Right hindlimb (tissue), 1 donor: ENCODE measurements at regions not wholly inside any gene's neighbourhood (a gene's known extent, or its start where the extent isn't known, plus 50 kb on each side); places are given as distances from the start of the nearest gene placed in this dataset.
"Not testable (repeated sequence)": the region's sequence is repeated elsewhere in the genome, so short reads cannot be mapped to it uniquely, and the experiment has no call there.

Experiments
- DNase-seq: peaks from one replicate; pipeline ENCODE4 v3.0.0-alpha.2; 2018

- no peak for DNase-seq
These were observed 113.8 kb upstream of the LRPAP1 start for GRCh38 chr4:3645711-3646679.

GRCh38 chr4:3644849-3645627 lies 112.8 kb upstream of the LRPAP1 start:
- no peak for DNase-seq

DNA sequence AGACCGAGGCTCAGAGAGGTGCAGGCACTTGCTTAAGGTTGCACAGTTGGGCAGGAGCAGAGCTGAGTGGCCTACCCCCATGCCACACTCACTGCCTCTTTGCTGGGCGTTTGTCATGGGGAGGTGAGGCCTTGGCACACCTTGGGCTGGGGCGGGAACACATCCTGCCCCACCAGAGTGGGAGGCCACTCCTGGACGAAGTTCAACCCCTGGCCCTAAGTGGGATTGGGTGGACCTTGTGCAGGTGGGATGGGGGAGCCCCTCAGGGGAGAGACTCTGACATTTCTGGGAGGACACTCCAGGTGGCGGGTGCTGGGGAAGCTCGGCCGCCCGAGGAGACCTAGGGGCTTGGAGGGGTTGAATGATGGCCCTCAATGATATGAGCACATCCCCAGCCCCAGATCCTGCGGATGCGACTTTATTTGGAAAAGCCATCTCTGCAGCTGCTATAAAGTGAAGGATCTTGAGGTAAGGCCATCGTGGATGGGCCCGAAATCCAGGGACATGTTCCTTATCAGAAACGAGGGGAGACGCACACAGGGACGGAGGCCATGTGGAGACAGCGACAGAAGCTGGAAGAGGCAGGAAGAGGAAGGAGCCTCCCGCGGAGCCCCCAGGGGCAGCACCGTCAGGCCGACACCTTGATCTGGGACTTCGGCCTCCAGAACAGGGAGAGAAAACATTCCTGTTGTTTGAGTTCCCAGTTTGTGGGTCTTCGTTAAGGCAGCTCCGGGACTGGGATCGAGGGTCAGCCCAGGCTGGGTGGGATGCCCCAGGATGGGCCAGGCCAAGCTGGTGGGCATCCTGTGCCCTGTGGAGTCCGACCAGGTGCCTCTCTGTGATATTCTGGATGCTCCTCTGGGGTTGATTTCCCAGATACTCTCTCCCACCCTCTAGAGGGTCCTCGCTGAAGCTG lies 111.6 kb upstream of the LRPAP1 start:
- DNase-seq, result no peak

- no peak for DNase-seq
These were observed 110.7 kb upstream of the LRPAP1 start for GRCh38 chr4:3642806-3643517.

DNA sequence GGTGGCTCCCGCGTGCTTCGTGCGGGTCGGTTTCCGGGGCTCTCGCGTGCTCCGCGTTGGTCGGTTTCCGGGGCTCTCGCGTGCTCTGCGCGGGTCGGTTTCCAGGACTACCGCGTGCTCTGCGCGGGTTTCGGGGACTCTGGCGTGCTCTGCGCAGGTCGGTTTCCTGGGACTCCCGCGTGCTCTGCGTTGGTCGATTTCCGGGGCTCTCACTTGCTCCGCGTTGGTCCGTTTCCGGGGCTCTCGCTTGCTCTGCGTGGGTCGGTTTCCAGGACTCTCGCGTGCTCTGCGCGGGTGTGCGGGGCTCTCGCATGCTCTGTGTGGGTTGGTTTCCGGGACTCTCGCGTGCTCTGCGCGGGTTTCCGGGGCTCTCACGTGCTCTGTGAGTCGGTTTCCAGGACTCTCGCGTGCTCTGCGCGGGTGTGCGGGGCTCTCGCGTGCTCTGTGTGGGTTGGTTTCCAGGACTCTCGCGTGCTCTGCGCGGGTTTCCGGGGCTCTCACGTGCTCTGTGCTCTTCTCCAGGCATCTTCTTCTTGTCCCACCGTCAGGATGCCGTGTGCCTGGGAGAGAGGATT lies 109.9 kb upstream of the LRPAP1 start:
- no peak for DNase-seq

- DNase-seq, result no peak
These were observed 109.3 kb upstream of the LRPAP1 start for GRCh38 chr4:3641501-3641900.

DNA sequence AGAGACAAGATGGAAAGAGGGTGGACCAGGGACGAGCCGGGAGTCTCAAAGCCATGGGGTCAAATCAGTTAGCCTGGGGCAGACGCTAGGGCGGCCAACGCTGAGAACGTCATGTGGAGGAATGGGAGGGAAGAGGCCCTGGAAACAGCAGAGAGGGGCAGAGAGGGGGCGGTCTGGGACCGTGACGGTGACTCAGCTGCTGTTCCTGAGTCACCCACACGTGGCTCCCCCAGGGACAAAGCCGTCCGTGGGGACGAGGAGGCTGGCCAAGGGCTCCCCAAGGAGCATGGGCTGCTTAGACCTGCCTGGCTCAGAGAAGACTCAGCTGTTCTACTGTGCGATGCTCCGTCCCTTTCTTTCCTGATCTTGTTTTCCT lies 108.4 kb upstream of the LRPAP1 start:
- DNase-seq, result no peak

GRCh38 chr4:3639613-3640586 lies 107.7 kb upstream of the LRPAP1 start:
- DNase-seq, result no peak

GRCh38 chr4:3638080-3638795 lies 106.0 kb upstream of the LRPAP1 start:
- no peak for DNase-seq

- peak; percentile 74 for DNase-seq
These were observed 105.2 kb upstream of the LRPAP1 start for GRCh38 chr4:3637326-3638016.

- DNase-seq, result no peak
These were observed 104.6 kb upstream of the LRPAP1 start for GRCh38 chr4:3636646-3637320.

DNA sequence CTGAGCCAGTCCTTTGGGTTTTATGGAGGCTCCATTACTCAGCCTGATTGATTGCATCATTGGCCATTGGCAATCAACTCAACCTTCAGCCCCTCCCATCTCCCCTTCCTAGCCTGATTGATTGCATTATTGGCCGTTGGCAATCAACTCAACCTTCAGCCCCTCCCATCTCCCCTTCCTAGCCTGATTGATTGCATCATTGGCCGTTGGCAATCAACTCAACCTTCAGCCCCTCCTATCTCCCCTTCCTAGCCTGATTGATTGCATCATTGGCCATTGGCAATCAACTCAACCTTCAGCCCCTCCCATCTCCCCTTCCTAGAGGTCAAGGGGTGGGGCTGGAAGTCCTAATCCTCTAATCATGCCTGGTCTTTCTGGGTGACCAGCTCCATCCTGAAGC lies 103.8 kb upstream of the LRPAP1 start:
- DNase-seq, result not testable (repeated sequence)

- DNase-seq, result no peak
These were observed 102.9 kb upstream of the LRPAP1 start for GRCh38 chr4:3634894-3635820.

DNA sequence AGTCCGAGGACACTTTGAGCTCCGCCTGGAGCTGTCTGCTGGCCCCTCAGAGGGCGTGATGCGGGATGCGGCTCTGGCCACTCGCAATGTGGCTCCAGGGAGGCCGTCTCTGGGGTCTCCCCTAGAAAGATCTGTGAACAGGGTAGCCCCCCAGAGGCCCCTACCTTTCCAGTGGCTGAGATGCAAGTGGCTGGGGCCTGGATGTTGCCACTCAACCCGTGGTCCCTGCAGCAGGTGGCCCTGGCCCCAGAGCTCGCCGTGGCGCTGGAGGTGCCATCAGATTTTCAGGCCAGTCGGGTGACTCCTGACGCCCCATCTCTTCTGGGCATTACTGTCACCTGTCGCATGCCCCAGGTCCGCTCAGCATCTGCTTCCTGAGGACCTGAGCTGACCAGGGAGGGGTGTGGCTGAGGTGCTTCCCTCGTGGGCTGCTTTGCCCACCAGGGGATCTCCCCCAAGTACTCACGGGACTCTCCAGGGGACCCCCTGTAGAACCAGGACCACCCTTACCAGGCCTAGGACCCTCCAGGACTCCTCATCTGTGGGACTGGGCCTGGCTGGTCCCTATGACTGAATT lies 102.1 kb upstream of the LRPAP1 start:
- no peak for DNase-seq

- DNase-seq, result not testable (repeated sequence)
These were observed 101.1 kb upstream of the LRPAP1 start for GRCh38 chr4:3633277-3633676.

- not testable (repeated sequence) for DNase-seq
These were observed 100.6 kb upstream of the LRPAP1 start for GRCh38 chr4:3632794-3633193.
